Type B pancreatic cell (in vitro differentiated cells): ENCODE measurements at regions not wholly inside any gene's neighbourhood (a gene's known extent, or its start where the extent isn't known, plus 50 kb on each side); places are given as distances from the start of the nearest gene placed in this dataset.
A peak's percentile ranks its signal among the peaks of the same experiment; 100 is the strongest.

Experiments used
- DNase-seq: peaks from one replicate; pipeline ENCODE4 v3.0.0; 2021; ENCODE audit warnings: mixed read lengths; ENCODE audit not compliant: unreplicated experiment; ENCODE audit errors: extremely low spot score
- H3K27ac Mint-ChIP-seq: 2 replicates; pipeline ENCODE4 v1.8.0; 2021; ENCODE audit warnings: mild to moderate bottlenecking, mixed read lengths
- H3K27me3 Mint-ChIP-seq: 2 replicates; pipeline ENCODE4 v1.8.0; 2021; ENCODE audit warnings: mixed read lengths
- H3K36me3 Mint-ChIP-seq: 2 replicates; pipeline ENCODE4 v1.8.0; 2021; ENCODE audit warnings: mixed read lengths
- H3K4me1 Mint-ChIP-seq: one replicate; pipeline ENCODE4 v1.8.0; 2021; ENCODE audit warnings: mixed read lengths; ENCODE audit not compliant: unreplicated experiment
- H3K4me3 Mint-ChIP-seq: 2 replicates; pipeline ENCODE4 v1.8.0; 2021; ENCODE audit warnings: mild to moderate bottlenecking, mixed read lengths
- H3K9me3 Mint-ChIP-seq: 2 replicates; pipeline ENCODE4 v1.8.0; 2021; ENCODE audit warnings: mixed read lengths
- TF ChIP-seq, protein P1 (sequence below): fragments of 200-600 bp; sonication (generic); conservative IDR thresholded peaks from 2 replicates; pipeline ENCODE4 v1.5.0; 2021; ENCODE audit warnings: antibody characterized with exemption, mild to moderate bottlenecking

DNA sequence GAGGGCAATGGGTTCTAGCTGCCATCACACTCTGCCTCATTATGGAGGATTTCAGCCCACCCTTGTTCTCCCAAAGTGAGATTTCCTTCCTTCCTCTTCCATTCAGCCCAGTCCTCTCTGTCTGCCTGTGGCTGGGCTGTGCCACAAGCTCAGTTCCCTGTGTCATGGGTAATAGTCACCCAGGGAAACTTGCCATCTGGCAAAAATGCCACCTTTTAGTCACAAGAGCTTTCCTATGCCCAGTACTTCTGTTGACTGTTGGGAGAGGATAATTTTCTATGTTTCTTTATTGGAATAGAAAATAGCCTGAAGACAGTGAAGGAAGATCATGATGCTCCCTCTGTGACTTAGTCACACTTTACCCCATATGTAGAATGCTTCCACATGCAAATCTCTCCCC lies 71.4 kb downstream of the TLR4 start:
- TF ChIP-seq, protein P1, sequence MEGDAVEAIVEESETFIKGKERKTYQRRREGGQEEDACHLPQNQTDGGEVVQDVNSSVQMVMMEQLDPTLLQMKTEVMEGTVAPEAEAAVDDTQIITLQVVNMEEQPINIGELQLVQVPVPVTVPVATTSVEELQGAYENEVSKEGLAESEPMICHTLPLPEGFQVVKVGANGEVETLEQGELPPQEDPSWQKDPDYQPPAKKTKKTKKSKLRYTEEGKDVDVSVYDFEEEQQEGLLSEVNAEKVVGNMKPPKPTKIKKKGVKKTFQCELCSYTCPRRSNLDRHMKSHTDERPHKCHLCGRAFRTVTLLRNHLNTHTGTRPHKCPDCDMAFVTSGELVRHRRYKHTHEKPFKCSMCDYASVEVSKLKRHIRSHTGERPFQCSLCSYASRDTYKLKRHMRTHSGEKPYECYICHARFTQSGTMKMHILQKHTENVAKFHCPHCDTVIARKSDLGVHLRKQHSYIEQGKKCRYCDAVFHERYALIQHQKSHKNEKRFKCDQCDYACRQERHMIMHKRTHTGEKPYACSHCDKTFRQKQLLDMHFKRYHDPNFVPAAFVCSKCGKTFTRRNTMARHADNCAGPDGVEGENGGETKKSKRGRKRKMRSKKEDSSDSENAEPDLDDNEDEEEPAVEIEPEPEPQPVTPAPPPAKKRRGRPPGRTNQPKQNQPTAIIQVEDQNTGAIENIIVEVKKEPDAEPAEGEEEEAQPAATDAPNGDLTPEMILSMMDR, result no peak
- H3K27me3 Mint-ChIP-seq, result peaks cover 50% of the 10 kb centered on the region
- no peaks in the 10 kb centered on the region for H3K36me3 Mint-ChIP-seq
- H3K9me3 Mint-ChIP-seq, result peaks cover 6% of the 10 kb centered on the region
- DNase-seq, result no peak
- no peaks in the 10 kb centered on the region for H3K4me1 Mint-ChIP-seq
- H3K27ac Mint-ChIP-seq, result no peak overlapping the region
- H3K4me3 Mint-ChIP-seq, result no peak overlapping the region

DNA sequence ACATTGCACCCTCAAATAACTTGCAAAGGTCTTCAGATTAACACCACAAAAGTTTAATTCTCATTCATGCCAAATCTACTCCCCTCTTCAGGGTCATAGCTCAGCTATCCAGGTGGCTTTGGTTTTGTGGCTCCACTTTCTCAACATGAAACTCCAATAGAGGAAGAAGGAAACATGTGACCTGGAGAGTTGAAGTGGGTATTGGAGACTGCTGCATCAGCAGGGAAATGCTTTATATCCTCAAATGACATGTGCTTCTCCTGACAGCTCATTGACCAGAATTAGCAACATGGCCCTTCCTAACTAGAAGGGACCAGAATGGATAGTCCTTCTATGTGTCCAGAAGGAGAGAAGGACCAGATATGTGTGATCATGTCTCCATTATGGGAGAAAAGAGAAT lies 73.6 kb downstream of the TLR4 start:
- Mint-ChIP-seq H3K9me3 (peaks cover 2% of the 10 kb centered on the region), H3K27me3 (peaks cover 45% of the 10 kb centered on the region), H3K36me3 (no peaks in the 10 kb centered on the region), H3K4me1 (no peaks in the 10 kb centered on the region), H3K27ac (no peak overlapping the region), H3K4me3 (no peak overlapping the region)
- no peak for DNase-seq
- TF ChIP-seq, protein P1, result no peak

DNA sequence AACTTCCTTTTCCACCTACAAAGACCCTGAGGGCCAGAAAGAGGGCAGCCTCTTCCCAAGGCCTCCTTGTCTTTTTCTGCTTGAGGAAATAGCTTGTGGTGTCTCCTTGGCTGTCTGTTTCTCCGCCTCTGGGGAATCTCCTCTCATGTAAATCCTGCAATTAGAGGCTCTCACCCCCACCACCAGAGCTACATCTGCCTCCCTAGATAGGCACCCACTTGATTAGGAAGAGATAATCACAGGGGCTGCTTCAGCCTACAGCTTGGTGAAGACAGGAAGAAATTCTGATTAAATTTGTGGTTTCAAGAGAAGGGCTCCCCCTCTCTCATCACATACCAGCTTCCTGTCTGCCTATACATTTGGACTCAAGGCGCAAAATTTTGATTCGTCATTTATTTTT lies 75.6 kb downstream of the TLR4 start:
- no peak for DNase-seq
- H3K36me3 Mint-ChIP-seq, result no peaks in the 10 kb centered on the region
- H3K4me3 Mint-ChIP-seq, result no peak overlapping the region
- no peaks in the 10 kb centered on the region for H3K4me1 Mint-ChIP-seq
- peaks cover 34% of the 10 kb centered on the region for H3K27me3 Mint-ChIP-seq
- H3K9me3 Mint-ChIP-seq, result no peaks in the 10 kb centered on the region
- no peak overlapping the region for H3K27ac Mint-ChIP-seq
- TF ChIP-seq, protein P1, result no peak

DNA sequence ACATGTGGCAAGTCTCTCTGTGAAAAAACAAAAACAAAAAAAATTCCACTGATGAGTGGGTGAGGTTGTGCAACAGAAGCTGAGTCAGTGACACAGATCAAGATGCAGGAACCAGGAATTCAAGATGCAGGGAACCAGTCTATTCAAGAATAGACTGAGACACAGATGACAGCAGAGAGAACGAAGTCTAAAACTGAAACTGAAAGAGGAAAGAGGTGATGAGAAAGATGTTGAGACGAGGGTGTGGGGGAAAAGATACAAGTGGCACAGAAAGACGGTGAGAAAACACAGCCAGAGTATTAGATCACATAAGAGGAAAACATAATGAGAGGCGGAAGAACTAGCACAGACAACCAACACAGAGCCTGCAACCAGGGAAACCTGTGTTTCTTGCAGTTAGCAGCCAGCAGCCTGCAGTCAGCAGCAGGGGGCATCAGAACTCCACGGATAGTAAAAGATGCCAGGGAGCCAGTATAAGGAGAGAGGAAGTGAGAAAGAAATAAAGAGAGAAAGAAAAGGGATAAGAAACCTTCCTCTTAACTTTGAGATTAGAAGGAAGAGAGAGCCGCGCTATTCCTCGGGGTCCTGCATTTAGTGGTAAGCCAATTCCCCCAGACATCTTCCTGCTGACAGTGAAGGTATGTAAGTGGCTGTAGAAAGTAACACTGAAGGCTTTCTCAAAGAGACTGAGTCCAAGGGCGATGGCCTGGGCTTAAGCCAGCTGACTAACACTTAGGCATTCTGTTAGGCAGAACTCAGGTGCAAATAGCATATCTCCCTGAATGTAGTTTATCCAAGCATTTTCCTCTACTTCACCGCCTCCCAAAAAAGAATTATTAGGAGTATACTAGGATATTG lies 79.0 kb downstream of the TLR4 start:
- TF ChIP-seq, protein P1, result peak; percentile 89
- H3K9me3 Mint-ChIP-seq, result no peaks in the 10 kb centered on the region

DNA sequence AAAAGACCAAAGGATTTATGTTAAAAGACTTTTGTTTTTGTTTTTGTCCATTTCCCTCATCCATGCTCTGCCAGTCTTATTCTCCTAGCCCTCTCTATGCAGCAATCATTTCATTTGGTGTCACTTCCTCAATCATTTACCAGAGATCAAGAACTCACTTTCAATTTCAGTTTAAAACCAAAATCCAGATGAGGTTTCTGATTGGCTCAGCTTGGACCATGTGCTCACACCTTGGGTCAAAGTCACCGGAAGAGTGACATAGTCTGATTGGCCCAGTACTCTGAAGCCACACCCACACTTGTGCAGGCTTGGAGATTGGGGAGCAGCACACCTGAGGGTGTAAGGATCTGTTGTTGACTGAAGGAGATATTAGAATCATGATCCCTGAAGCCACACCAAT lies 79.6 kb downstream of the TLR4 start:
- TF ChIP-seq, protein P1, result no peak
- Mint-ChIP-seq H3K36me3 (no peaks in the 10 kb centered on the region), H3K4me1 (no peaks in the 10 kb centered on the region), H3K9me3 (no peaks in the 10 kb centered on the region), H3K27me3 (peaks cover 18% of the 10 kb centered on the region), H3K27ac (no peak overlapping the region), H3K4me3 (no peak overlapping the region)
- DNase-seq, result no peak

More for the DNA sequence above, 79.0 kb downstream of the TLR4 start:
- Mint-ChIP-seq H3K27ac (no peak overlapping the region), H3K4me3 (no peak overlapping the region), H3K27me3 (peaks cover 20% of the 10 kb centered on the region), H3K36me3 (no peaks in the 10 kb centered on the region), H3K4me1 (no peaks in the 10 kb centered on the region)
- DNase-seq, result peak; percentile 77
